ENCODE measurements at regions not wholly inside any gene's neighbourhood (a gene's known extent, or its start where the extent isn't known, plus 50 kb on each side); places are given as distances from the start of the nearest gene placed in this dataset.

DNA sequence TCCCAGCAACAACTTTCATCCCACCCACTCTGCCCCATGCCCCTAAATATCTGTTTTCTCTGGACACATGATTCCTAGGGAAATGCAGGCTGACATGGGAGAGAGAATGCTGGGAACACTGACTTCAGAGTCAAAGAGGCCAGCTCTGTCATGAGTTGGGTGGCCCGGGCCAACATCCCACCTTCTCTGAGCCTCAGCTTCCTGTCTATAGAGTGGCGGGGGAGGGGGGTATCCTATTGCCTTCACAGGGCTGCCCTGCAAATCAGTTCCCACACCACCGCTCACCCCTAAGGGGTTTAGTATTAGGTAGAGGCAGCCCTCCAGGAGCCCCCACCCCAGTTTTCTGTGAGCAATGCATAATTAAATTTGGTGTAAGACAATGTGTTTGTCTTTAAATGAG, 175.0 kb upstream of the NCAM1 start:
- no peaks in the 10 kb centered on the region for H3K27me3 ChIP-seq (replicated peaks in 1 of 4; ENCODE audit: control insufficient read depth in 3 of 4, extremely low read depth in 1 of 4, insufficient read depth in 3 of 4, low read length in 3 of 4)
- H4K8ac ChIP-seq (ENCODE audit: extremely low read depth, insufficient read depth, low read length): no peak overlapping the region
- no peak overlapping the region for H2AFZ ChIP-seq (ENCODE audit: low read length)
- TF ChIP-seq SIN3A (conservative IDR thresholded peaks at IDR 0.05 in 1 of 2, IDR thresholded peaks at IDR 0.05 in 1 of 2; ENCODE audit: low read depth in 1 of 2, low read length in 2 of 2) (no peak), E2F6 (IDR thresholded peaks at IDR 0.05) (no peak), MAFK (IDR thresholded peaks at IDR 0.05; ENCODE audit: low read depth, low read length) (no peak), JUND (IDR thresholded peaks at IDR 0.05; ENCODE audit: low read length) (no peak), EP300 (IDR thresholded peaks at IDR 0.05; ENCODE audit: borderline replicate concordance in 1 of 2, low read depth in 2 of 2, low read length in 2 of 2) (no peak), RAD21 (IDR thresholded peaks at IDR 0.05 in 1 of 2, conservative IDR thresholded peaks at IDR 0.05 in 1 of 2; ENCODE audit: low read depth in 2 of 2, low read length in 2 of 2) (no peak), TAF1 (IDR thresholded peaks at IDR 0.05; ENCODE audit: low read depth, low read length) (no peak), BACH1 (IDR thresholded peaks at IDR 0.05; ENCODE audit: low read length) (no peak), CREB1 (IDR thresholded peaks at IDR 0.05) (no peak)
- H4K91ac ChIP-seq (replicated peaks; ENCODE audit: insufficient read length, low read length): no peak overlapping the region
- POLR2A ChIA-PET (ENCODE audit: partially characterized antibody): no interaction called here
- no peak overlapping the region for H3K18ac ChIP-seq (ENCODE audit: extremely low read depth, low read length)
- no peaks in the 10 kb centered on the region for H3K23me2 ChIP-seq (ENCODE audit: low read depth, low read length)
- DNase-seq (ENCODE audit: low read depth in 1 of 2, low spot score in 2 of 2) (no peak), FAIRE-seq (no peak)
- CTCF ChIA-PET (ENCODE audit: partially characterized antibody): interaction anchor here (0.7 kb wide), 1 partner anchor 9 kb away, joined by 3 read pairs; no protein-coding TSS in a partner anchor
- no peak overlapping the region for H4K5ac ChIP-seq (ENCODE audit: insufficient read length, low read depth, low read length)
- no peak overlapping the region for H3K14ac ChIP-seq (ENCODE audit: insufficient read length)
- H3K79me2 ChIP-seq (ENCODE audit: control insufficient read depth in 1 of 2, insufficient read depth in 2 of 2, low read length in 2 of 2): no peaks in the 10 kb centered on the region
- no peak overlapping the region for H3K4me2 ChIP-seq (ENCODE audit: insufficient read depth in 1 of 2, low read depth in 2 of 2, low read length in 2 of 2)
- peak overlapping the region; percentile 72; the same call in 1 of the 2 replicates for H2BK20ac ChIP-seq (ENCODE audit: low read length)
- H3K23ac ChIP-seq (ENCODE audit: insufficient read length): no peak overlapping the region
- H3K4me1 ChIP-seq (replicated peaks in 1 of 4; ENCODE audit: control insufficient read depth in 3 of 4, insufficient read depth in 4 of 4, low read length in 3 of 4): peaks cover 0 to 2% (median under 1%) of the 10 kb centered on the region in 4 experiments; a peak in 3 of 7 replicates
- H3K4me3 ChIP-seq (ENCODE audit: extremely low read depth in 1 of 4, insufficient read depth in 2 of 4, low read depth in 3 of 4, low read length in 4 of 4): no peak overlapping the region
- no peak overlapping the region for H3K56ac ChIP-seq (replicated peaks; ENCODE audit: insufficient read length, low read depth, low read length)
- H2BK12ac ChIP-seq (ENCODE audit: low read depth, low read length): no peak overlapping the region
- 89% methylated on average over 3 of the region's 3 CpGs; no CpG with 5 or more reads in 1 of the 2 experiments for WGBS, 2 experiments (ENCODE audit: extremely low coverage in 1 of 2, insufficient coverage in 1 of 2, insufficient read length in 1 of 2, insufficient replicate concordance in 2 of 2, low coverage in 1 of 2, low lambda C conversion rate in 2 of 2, missing lambda C conversion rate in 1 of 2)
- H3K36me3 ChIP-seq (ENCODE audit: control insufficient read depth in 2 of 4, insufficient read depth in 4 of 4, low read length in 3 of 4): no peaks in the 10 kb centered on the region
- no peak overlapping the region for H2BK5ac ChIP-seq (ENCODE audit: low read depth, low read length)
- H3K9ac ChIP-seq (replicated peaks in 1 of 4; ENCODE audit: extremely low read depth in 1 of 4, low read depth in 3 of 4, low read length in 3 of 4): no peak overlapping the region
- no peaks in the 10 kb centered on the region for H3K79me1 ChIP-seq (ENCODE audit: low read depth, low read length)
- H2AK5ac ChIP-seq (ENCODE audit: low read depth, low read length): 0 out of 2 replicates have a peak overlapping the region, but pooled peaks have one; percentile 11
- no peak overlapping the region for H2BK15ac ChIP-seq (ENCODE audit: low read length)
- no peak overlapping the region for H3K27ac ChIP-seq (ENCODE audit: low read depth, low read length)
- no peak overlapping the region for H2BK120ac ChIP-seq (replicated peaks; ENCODE audit: low read depth, low read length)
- H4K20me1 ChIP-seq (replicated peaks in 1 of 2; ENCODE audit: control insufficient read depth in 1 of 2, insufficient read depth in 2 of 2, low read length in 2 of 2): no peaks in the 10 kb centered on the region
- H3K4ac ChIP-seq (replicated peaks; ENCODE audit: insufficient read length, low read depth, low read length): no peak overlapping the region
- H3K9me3 ChIP-seq (ENCODE audit: insufficient read depth in 2 of 2, low read depth in 1 of 2, low read length in 1 of 2): no peaks in the 10 kb centered on the region

All from H1 (cell line).